H4 (cell line): ENCODE measurements at regions not wholly inside any gene's neighbourhood (a gene's known extent, or its start where the extent isn't known, plus 50 kb on each side); places are given as distances from the start of the nearest gene placed in this dataset.
"Not testable (repeated sequence)": the region's sequence is repeated elsewhere in the genome, so short reads cannot be mapped to it uniquely, and the experiment has no call there.

Experiments used
- DNase-seq: peaks from one replicate; pipeline ENCODE4 v3.0.0-alpha.2; 2015; ENCODE audit warnings: low spot score

DNA sequence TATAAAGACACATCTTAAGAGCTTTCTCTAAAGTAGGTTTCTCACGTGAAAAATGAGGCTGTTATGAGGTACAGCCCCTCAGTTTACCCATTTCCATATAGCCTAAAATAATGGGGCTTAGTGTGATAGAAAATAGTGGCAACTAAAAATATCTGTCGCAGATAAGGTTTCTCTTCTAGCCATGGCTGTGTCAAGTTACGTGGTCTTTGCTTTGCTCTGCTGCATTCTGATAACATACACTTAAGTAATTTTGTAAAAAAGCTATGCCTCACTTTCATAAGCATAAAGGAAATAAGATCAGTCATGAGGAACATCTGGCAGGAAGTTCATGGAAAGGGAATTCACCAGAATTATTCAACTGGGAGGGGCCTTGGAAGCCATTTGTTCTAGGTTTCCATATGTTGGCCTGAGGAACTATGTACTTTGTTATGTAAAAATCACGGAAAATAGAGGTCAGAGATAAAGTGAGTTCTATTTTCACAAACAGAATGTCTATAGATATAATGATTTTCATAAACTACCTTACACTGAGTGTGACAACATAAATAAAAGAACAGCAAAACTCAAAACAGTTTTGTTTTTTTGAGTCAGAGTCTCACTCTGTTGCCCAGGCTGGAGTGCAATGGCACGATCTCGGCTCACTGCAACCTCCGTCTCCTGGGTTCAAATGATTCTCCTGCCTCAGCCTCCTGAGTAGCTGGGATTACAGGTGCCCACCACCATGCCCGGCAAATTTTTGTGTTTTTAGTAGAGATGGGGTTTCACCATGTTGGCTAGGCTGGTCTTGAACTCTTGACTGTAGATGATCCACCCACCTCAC lies 195.6 kb upstream of the KRR1 start:
- peak; percentile 41 for DNase-seq

GRCh38 chr12:75705749-75706711 lies 194.6 kb upstream of the KRR1 start:
- DNase-seq, result peak; percentile 81

DNA sequence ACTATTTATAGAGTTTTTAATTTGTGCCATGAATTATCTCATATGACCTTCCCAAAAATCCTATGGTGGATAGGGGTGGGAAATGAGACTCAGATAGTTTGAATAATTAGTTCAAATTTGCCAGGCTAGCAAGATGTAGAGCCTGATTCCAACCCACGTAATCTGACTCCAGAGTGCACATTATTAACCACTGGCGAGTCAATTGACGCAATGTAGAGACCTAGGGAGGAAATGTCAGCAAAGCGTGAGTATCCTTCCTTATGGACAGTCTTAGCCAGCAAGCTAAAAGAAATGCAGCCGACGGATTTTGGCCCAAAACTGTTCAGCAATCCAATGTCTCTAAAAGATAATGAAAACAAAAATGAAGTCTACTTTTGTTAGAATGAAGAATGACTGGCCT lies 193.3 kb upstream of the KRR1 start:
- no peak for DNase-seq

- DNase-seq, result no peak
Observed at GRCh38 chr12:75704208-75704607, 192.8 kb upstream of the KRR1 start.

DNA sequence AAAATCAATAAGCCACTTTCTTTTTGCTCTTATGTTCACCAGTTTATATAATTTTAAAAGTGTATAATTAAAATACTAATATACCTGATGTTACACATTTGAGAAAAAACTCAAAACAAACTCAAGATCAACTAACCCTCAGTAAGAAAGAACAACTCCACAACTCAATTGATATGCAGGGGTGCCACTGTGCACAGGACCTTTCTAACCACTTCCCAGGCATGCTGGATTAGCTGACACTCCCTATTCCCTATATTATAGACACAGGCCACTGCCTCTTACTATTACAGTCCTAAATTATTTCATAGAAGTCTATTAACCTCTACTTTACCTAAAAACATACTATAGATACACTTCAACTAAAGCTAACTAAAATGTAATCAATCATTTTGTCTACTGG lies 191.7 kb upstream of the KRR1 start:
- DNase-seq, result no peak

- no peak for DNase-seq
Observed at GRCh38 chr12:75702477-75703093, 191.2 kb upstream of the KRR1 start.

- no peak for DNase-seq
Observed at GRCh38 chr12:75701859-75702258, 190.4 kb upstream of the KRR1 start.

- DNase-seq, result no peak
Observed at GRCh38 chr12:75699728-75700496, 188.5 kb upstream of the KRR1 start.

DNA sequence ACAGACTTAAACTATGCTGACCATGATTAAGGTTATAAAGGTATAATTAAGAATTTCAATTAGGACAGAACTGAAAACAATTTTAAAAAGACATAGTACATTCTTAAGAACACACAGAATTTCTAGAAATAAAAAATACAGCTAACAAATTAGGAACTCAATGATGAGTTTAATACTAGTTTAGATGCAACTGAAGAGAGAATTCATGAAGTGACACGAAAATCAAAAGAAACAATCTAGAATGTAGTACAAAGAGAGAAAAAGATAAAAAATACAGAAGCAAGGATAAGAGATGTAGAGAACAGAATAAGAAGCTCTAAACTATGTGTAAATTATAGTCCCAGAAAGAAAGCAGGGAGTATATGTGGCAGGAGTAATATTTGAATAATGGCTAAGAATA lies 187.8 kb upstream of the KRR1 start:
- no peak for DNase-seq

DNA sequence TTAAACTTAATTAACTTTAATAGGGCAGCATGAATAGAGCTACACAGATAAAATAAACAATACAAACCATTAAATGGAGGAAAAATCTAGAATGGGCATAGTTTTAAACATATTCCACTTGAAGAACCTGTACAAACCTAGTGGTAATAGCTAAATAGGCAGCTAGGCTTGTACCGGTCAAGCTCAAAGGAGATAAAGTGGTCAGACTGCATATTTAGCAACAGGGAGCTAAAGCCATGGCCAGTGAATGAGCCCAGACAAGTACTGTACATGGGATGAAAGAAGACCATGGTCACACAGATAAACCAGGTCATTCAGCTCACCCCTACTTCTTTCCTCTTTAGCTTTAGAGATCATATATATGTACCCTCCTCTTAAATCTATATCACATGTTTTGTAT lies 186.6 kb upstream of the KRR1 start:
- DNase-seq, result no peak

DNA sequence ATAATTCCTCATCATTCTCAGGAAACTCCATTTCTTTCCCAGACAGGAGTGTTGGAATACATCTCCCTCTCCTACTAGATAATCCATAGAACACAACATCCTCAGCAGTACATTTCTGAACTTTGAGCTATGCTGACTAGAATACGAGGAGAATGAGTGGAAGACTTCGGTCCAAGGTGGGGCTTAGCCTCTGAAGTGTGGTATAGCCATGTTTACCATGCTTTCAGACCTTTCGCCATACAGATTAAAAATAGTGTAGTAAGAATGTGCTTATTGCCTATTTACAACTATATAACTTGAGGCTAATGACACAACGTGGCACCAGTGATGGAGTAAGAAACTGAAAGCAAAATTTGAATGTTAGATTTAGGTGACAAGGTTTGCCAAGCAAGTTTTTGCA lies 184.5 kb upstream of the KRR1 start:
- DNase-seq, result no peak

DNA sequence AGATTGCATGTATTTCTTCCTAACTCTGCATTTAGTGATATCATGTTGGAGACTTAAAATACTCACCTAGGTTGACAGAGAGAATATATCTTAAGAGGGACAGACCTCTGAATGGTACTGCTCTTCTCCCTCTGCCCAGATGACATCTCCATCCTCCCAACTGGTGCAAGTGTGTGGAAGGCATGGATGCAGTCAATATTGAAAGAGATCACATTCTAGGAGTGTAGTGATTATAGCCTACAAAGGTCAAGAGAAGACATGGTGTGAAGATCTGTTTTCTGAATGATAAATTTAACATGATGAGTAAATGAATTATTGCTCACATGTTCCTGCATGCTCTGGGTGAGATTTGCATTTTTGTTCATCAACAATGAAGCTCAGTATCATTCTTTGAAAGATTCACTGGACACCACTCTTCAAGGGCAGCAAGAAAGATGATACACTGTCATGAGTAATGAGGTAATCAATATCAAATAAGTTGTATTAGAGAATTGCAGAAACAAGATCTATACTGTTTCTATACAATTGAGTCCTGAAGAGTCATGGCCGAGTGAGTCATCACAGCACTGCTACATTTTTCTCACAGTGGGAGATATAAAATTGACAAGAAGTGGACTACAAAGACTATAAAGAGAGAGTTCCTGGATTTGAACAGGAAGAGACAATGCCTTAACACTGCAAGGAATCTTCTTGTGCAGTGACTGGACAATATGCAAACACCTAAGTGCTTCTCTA lies 183.3 kb upstream of the KRR1 start:
- DNase-seq, result no peak

DNA sequence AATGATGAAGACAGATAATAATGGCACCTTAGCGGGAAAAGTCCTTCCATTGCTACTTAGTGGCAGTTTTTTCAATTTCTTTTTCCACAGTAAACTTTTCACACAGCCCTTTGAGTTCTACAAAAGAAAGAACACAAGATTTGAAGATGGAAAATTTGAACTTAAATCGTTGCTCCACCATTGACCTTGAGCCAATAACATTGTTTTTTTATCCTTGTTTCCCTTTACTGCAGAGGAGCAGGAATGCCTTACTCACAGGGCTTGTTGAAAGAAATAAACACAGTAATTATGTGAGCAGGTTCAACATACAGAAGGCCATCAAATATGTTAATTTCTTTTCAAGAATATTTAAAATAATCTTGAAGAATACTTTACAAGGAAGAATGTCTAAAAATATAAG lies 181.5 kb upstream of the KRR1 start:
- DNase-seq, result no peak

DNA sequence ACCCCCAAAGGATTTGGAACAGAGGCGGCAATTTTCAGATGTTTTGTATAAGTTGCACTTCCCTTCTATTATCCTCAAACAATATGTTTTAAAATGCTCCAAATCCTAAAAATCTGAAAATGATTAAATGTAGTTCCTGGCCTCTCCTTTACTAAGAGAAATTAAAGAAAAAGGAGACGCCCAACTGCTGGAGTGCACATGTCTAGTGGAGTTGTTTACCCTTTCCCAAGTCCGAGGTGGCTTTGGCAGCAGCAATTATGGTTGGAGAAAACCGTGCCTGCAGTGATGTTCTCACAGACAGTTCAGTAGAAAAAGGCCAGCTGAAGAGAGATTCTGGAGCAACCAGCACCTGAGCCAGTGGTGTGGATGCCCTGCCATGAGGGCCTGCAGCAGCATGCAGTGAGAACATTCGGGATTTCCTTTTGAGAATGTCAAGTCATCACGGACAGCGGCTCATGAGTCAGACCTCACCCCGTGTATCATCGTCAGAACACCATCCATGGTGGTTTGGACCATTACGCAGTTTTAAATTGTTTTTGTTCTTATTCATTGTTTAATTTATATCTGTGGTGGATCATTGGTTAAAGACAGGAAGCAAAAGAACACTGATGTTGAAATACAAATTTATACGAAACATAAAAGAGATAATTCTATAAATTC lies 179.0 kb upstream of the KRR1 start:
- peak; percentile 91 for DNase-seq

DNA sequence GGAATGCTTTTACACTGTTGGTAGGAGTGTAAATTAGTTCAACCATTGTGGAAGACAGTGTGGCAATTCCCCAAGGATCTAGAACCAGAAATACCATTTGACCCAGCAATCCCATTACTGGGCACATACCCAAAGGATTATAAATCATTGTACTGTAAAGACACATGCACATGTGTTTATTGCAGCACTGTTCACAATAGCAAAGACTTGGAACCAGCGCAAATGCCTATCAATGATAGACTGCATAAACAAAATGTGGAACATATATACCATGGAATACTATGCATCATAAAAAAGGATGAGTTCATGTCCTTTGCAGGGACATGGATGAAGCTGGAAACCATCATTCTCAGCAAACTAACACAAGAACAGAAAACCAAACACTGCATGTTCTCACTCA lies 174.8 kb upstream of the KRR1 start:
- not testable (repeated sequence) for DNase-seq

GRCh38 chr12:75685617-75686225 lies 174.3 kb upstream of the KRR1 start:
- no peak for DNase-seq

- DNase-seq, result peak; percentile 23
Observed at GRCh38 chr12:75684678-75685616, 173.5 kb upstream of the KRR1 start.

DNA sequence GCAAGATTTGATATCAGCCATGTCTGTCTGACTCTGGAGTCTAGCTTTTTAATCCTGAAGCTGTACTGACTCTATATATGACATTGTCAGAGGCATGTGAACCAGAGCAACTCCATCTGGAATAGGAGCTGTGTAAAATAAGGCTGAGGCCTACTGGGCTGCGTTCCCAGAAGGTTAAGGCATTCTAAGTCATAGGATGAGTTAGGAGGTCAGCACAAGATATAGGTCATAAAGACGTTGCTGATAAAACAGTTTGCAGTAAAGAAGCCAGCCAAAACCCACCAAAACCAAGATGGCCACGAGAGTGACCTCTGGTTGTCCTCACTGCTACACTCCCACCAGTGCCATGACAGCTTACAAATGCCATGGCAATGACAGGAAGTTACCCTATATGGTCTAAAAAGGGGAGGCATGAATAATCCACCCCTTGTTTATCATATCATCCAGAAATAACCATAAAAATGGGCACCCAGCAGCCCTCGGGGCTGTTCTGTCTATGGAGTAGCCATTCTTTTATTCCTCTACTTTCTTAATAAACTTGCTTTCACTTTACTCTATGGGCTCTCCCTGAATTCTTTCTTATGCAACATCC lies 172.7 kb upstream of the KRR1 start:
- not testable (repeated sequence) for DNase-seq
